Peyer's patch (tissue), 4 donors: ENCODE measurements at regions not wholly inside any gene's neighbourhood (a gene's known extent, or its start where the extent isn't known, plus 50 kb on each side); places are given as distances from the start of the nearest gene placed in this dataset.

Experiments used
- POLR2A ChIP-seq, 2 donors: fragments of 450-650 bp; IDR thresholded peaks; one replicate each; pipeline ENCODE4 v1.5.1; 2017; ENCODE audit warnings: antibody characterized with exemption in 2 of 2, mild to moderate bottlenecking in 2 of 2, moderate library complexity in 2 of 2
- TF ChIP-seq, protein P1 (sequence below), 6 experiments: fragments of 450-650 bp in 4 of 6; fragments of 200-600 bp in 2 of 6; sonication (generic) in 1 of 6; IDR thresholded peaks; one replicate each; pipeline ENCODE4 v1.5.1; 2017 to 2019; ENCODE audit warnings: antibody characterized with exemption in 6 of 6, mild to moderate bottlenecking in 3 of 6, moderate library complexity in 1 of 6

GRCh38 chr1:4518621-4519020 lies 135.8 kb upstream of the AJAP1 start:
- TF ChIP-seq, protein P1, sequence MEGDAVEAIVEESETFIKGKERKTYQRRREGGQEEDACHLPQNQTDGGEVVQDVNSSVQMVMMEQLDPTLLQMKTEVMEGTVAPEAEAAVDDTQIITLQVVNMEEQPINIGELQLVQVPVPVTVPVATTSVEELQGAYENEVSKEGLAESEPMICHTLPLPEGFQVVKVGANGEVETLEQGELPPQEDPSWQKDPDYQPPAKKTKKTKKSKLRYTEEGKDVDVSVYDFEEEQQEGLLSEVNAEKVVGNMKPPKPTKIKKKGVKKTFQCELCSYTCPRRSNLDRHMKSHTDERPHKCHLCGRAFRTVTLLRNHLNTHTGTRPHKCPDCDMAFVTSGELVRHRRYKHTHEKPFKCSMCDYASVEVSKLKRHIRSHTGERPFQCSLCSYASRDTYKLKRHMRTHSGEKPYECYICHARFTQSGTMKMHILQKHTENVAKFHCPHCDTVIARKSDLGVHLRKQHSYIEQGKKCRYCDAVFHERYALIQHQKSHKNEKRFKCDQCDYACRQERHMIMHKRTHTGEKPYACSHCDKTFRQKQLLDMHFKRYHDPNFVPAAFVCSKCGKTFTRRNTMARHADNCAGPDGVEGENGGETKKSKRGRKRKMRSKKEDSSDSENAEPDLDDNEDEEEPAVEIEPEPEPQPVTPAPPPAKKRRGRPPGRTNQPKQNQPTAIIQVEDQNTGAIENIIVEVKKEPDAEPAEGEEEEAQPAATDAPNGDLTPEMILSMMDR (IDR thresholded peaks at IDR 0.05) = no peak
- no peak for TF ChIP-seq POLR2A (IDR thresholded peaks at IDR 0.05)
